Stimulated activated CD4-positive, alpha-beta T cell treated with anti-CD3 and anti-CD28 coated beads, Interleukin-2, amount 100 ng/mL, for 48 hours (primary cell): ENCODE measurements at regions not wholly inside any gene's neighbourhood (a gene's known extent, or its start where the extent isn't known, plus 50 kb on each side); places are given as distances from the start of the nearest gene placed in this dataset.

Experiments used
- DNase-seq, 2 donors: peaks; one replicate each; pipeline ENCODE4 v3.0.0-alpha.2; 2020

- DNase-seq, result no peak
These were observed 231.3 kb downstream of the KLF13 start for GRCh38 chr15:31557899-31558298.

GRCh38 chr15:31558840-31559239 lies 232.2 kb downstream of the KLF13 start:
- DNase-seq, result no peak

GRCh38 chr15:31559786-31560185 lies 233.2 kb downstream of the KLF13 start:
- DNase-seq, result no peak

- no peak for DNase-seq
These were observed 234.0 kb downstream of the KLF13 start for GRCh38 chr15:31560643-31561042.

GRCh38 chr15:31561156-31561555 lies 234.5 kb downstream of the KLF13 start:
- no peak for DNase-seq

- no peak for DNase-seq
These were observed 236.4 kb downstream of the KLF13 start for GRCh38 chr15:31563001-31563400.

- no peak for DNase-seq
These were observed 236.8 kb downstream of the KLF13 start for GRCh38 chr15:31563421-31563820.

- DNase-seq, result no peak
These were observed 241.2 kb downstream of the KLF13 start for GRCh38 chr15:31567861-31568260.

- no peak for DNase-seq
These were observed 243.2 kb downstream of the KLF13 start for GRCh38 chr15:31569836-31570235.

- no peak for DNase-seq
These were observed 244.0 kb downstream of the KLF13 start for GRCh38 chr15:31570591-31570990.

GRCh38 chr15:31571676-31572075 lies 245.0 kb downstream of the KLF13 start:
- no peak for DNase-seq

- DNase-seq, result no peak
These were observed 247.1 kb downstream of the KLF13 start for GRCh38 chr15:31573759-31574158.

- no peak for DNase-seq
These were observed 248.1 kb downstream of the KLF13 start for GRCh38 chr15:31574766-31575165.

GRCh38 chr15:31577108-31577507 lies 250.5 kb downstream of the KLF13 start:
- DNase-seq, result no peak

GRCh38 chr15:31579282-31579681 lies 252.6 kb downstream of the KLF13 start:
- DNase-seq, result no peak

GRCh38 chr15:31579976-31580375 lies 253.3 kb downstream of the KLF13 start:
- DNase-seq, result no peak

GRCh38 chr15:31584195-31584594 lies 257.6 kb downstream of the KLF13 start:
- no peak for DNase-seq

- no peak for DNase-seq
These were observed 258.6 kb downstream of the KLF13 start for GRCh38 chr15:31585240-31585639.

GRCh38 chr15:31586841-31587240 lies 260.2 kb downstream of the KLF13 start:
- no peak for DNase-seq

GRCh38 chr15:31587583-31587982 lies 260.9 kb downstream of the KLF13 start:
- DNase-seq, result no peak

- DNase-seq, result no peak
These were observed 264.0 kb downstream of the KLF13 start for GRCh38 chr15:31590609-31591008.

- DNase-seq, result no peak
These were observed 265.3 kb downstream of the KLF13 start for GRCh38 chr15:31591908-31592307.

GRCh38 chr15:31597466-31597865 lies 270.8 kb downstream of the KLF13 start:
- no peak for DNase-seq

GRCh38 chr15:31598620-31599019 lies 272.0 kb downstream of the KLF13 start:
- no peak for DNase-seq

GRCh38 chr15:31605467-31605931 lies 278.9 kb downstream of the KLF13 start:
- no peak for DNase-seq

GRCh38 chr15:31606194-31606669 lies 279.6 kb downstream of the KLF13 start:
- no peak for DNase-seq
